ENCODE measurements at regions not wholly inside any gene's neighbourhood (a gene's known extent, or its start where the extent isn't known, plus 50 kb on each side); places are given as distances from the start of the nearest gene placed in this dataset.

- H3K9me3 Mint-ChIP-seq (ENCODE audit: low read depth), result no peaks in the 10 kb centered on the region
- peaks cover 37% of the 10 kb centered on the region for H3K27me3 Mint-ChIP-seq
- no peaks in the 10 kb centered on the region for H3K36me3 Mint-ChIP-seq (ENCODE audit: insufficient read depth)
- no peak for TF ChIP-seq CTCF (IDR thresholded peaks at IDR 0.05; ENCODE audit: unreplicated experiment)
- no peak overlapping the region for H3K4me3 Mint-ChIP-seq (ENCODE audit: low read depth)
- H3K27ac Mint-ChIP-seq, result no peak overlapping the region
- H3K4me1 Mint-ChIP-seq (ENCODE audit: low read depth), result no peaks in the 10 kb centered on the region
- no peak for DNase-seq (ENCODE audit: low spot score, unreplicated experiment)
Observed at GRCh38 chr7:157479326-157479725, 142.5 kb downstream of the DNAJB6 start.

- H3K4me1 Mint-ChIP-seq (ENCODE audit: low read depth), result no peaks in the 10 kb centered on the region
- no peak for TF ChIP-seq CTCF (IDR thresholded peaks at IDR 0.05; ENCODE audit: unreplicated experiment)
- H3K27ac Mint-ChIP-seq, result no peak overlapping the region
- H3K4me3 Mint-ChIP-seq (ENCODE audit: low read depth), result no peak overlapping the region
- H3K9me3 Mint-ChIP-seq (ENCODE audit: low read depth), result no peaks in the 10 kb centered on the region
- H3K27me3 Mint-ChIP-seq, result peaks cover 38% of the 10 kb centered on the region
- H3K36me3 Mint-ChIP-seq (ENCODE audit: insufficient read depth), result no peaks in the 10 kb centered on the region
- DNase-seq (ENCODE audit: low spot score, unreplicated experiment), result no peak
Observed at GRCh38 chr7:157480371-157481050, 143.7 kb downstream of the DNAJB6 start.

GRCh38 chr7:157481389-157481788 is 144.6 kb downstream of the DNAJB6 start:
- H3K9me3 Mint-ChIP-seq (ENCODE audit: low read depth), result no peaks in the 10 kb centered on the region
- H3K4me1 Mint-ChIP-seq (ENCODE audit: low read depth), result no peaks in the 10 kb centered on the region
- no peaks in the 10 kb centered on the region for H3K36me3 Mint-ChIP-seq (ENCODE audit: insufficient read depth)
- no peak for TF ChIP-seq CTCF (IDR thresholded peaks at IDR 0.05; ENCODE audit: unreplicated experiment)
- no peak overlapping the region for H3K27ac Mint-ChIP-seq
- H3K4me3 Mint-ChIP-seq (ENCODE audit: low read depth), result no peak overlapping the region
- no peak for DNase-seq (ENCODE audit: low spot score, unreplicated experiment)
- H3K27me3 Mint-ChIP-seq, result peaks cover 31% of the 10 kb centered on the region

GRCh38 chr7:157482025-157482424 is 145.2 kb downstream of the DNAJB6 start:
- no peak for DNase-seq (ENCODE audit: low spot score, unreplicated experiment)
- Mint-ChIP-seq H3K9me3 (ENCODE audit: low read depth) (no peaks in the 10 kb centered on the region), H3K4me3 (ENCODE audit: low read depth) (no peak overlapping the region), H3K27me3 (peaks cover 34% of the 10 kb centered on the region), H3K4me1 (ENCODE audit: low read depth) (no peaks in the 10 kb centered on the region), H3K27ac (no peak overlapping the region), H3K36me3 (ENCODE audit: insufficient read depth) (no peaks in the 10 kb centered on the region)
- TF ChIP-seq CTCF (IDR thresholded peaks at IDR 0.05; ENCODE audit: unreplicated experiment), result no peak

- no peaks in the 10 kb centered on the region for H3K9me3 Mint-ChIP-seq (ENCODE audit: low read depth)
- no peak for DNase-seq (ENCODE audit: low spot score, unreplicated experiment)
- no peaks in the 10 kb centered on the region for H3K4me1 Mint-ChIP-seq (ENCODE audit: low read depth)
- H3K36me3 Mint-ChIP-seq (ENCODE audit: insufficient read depth), result no peaks in the 10 kb centered on the region
- peaks cover 31% of the 10 kb centered on the region for H3K27me3 Mint-ChIP-seq
- H3K4me3 Mint-ChIP-seq (ENCODE audit: low read depth), result no peak overlapping the region
- TF ChIP-seq CTCF (IDR thresholded peaks at IDR 0.05; ENCODE audit: unreplicated experiment), result no peak
- H3K27ac Mint-ChIP-seq, result no peak overlapping the region
Observed at GRCh38 chr7:157482517-157483087, 145.8 kb downstream of the DNAJB6 start.

All from progenitor cell of endocrine pancreas (in vitro differentiated cells).